HG02678 (cell line): ENCODE measurements at regions not wholly inside any gene's neighbourhood (a gene's known extent, or its start where the extent isn't known, plus 50 kb on each side); places are given as distances from the start of the nearest gene placed in this dataset.
"Not testable (repeated sequence)": the region's sequence is repeated elsewhere in the genome, so short reads cannot be mapped to it uniquely, and the experiment has no call there.

Experiments
- ATAC-seq: cut with Tn5 transposase; IDR thresholded peaks from one replicate; pipeline ENCODE4 v1.9.1; 2021; ENCODE audit warnings: mild to moderate bottlenecking, moderate library complexity; ENCODE audit not compliant: unreplicated experiment

- no peak for ATAC-seq
These were observed 359.8 kb downstream of the LMO7 start for GRCh38 chr13:75995966-75996365.

DNA sequence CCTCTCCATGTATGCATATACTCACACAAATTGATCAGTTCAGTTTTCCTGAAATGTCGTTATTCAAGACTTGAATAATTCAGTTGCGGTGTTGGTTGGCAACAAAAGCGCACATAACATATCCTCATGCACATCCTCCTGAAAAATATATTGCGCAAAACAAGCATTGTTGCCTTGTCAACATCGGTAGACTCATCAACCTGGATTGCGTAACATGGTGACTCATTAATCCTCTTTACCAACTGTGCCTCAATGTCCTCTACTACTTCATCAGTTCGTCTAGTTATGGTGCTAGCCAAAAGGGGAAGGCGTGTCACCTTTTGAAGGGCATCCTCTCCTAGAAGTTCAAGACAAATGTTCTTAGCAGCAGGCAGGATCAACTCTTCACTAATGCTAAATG is 357.7 kb downstream of the LMO7 start:
- no peak for ATAC-seq

DNA sequence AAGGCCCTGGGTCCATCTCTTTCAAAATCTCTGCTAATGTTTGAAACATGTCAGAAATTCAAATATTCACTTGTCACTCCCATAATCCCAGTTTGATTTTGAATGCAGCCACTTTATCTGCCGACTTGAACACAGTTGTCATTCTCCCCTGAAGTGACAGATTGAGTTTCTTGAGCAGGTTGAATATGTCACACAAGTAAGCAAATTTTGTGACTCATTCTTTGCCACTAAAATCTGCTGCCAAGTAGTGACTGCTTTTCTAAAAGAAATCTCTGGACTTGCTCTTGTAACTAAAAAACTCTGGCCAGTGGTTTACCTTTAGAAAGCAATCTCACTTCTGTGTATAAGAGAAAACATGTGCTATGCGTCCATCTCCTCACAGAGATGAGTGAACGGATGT is 357.1 kb downstream of the LMO7 start:
- no peak for ATAC-seq

DNA sequence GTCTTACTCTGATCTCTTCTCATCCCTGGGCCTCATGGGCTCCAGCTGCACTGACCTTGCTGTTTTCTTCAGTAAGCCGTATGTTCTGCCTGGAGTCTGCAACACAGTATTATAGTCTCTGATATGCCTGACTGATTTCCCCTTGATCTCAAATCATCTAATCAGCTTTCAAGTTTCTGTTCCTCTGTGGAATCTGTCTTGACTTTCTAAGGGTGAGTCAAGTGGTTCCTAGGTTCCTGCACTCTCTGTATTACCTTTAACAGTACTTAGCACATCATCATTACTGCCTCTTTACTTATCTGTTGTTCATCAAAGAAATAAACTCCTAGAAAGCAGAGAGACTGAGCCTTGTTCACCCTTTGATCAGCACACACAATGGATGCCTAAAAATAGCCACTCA is 350.7 kb downstream of the LMO7 start:
- ATAC-seq = peak; percentile 95

DNA sequence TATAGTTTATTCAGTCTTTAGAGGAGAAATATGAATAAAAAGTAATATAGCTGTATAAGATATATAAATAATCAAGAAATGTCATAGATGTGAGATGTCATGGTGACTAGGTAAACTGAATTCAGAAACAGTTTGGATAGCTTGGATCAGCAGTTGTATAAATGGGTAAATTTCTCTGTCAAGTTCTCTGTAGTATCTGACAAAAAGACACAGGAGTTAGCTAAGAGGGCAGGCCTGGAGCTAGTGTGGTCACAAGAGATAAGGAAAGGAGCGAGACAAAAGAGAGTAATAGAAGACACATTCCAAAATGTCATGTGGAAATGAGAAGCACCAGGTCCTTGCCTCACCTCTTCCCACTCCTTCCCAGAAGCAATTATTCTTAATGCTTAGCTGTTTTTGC is 349.0 kb downstream of the LMO7 start:
- ATAC-seq = no peak

- ATAC-seq = no peak
These were observed 342.7 kb downstream of the LMO7 start for GRCh38 chr13:75978818-75979217.

GRCh38 chr13:75968103-75968838 is 332.1 kb downstream of the LMO7 start:
- ATAC-seq = no peak

DNA sequence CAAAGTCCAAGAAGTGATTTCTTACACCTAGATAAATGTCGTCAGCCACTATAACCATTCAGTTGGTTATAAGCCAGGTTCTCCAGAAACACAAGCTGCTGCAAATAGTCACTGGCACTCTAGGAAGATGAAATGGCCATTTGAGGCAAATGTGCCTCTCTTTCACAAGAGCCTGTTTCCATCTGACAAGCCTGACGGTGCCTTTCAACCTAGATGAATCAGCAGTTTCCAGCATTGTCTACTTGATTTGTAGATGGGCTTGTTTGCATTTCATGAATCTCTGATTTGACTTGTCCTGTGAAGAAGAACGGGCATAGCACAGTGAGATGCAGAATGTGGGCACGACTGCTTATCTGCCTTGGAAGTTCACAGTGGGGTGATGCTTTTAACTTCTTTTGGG is 327.2 kb downstream of the LMO7 start:
- no peak for ATAC-seq

- no peak for ATAC-seq
These were observed 325.8 kb downstream of the LMO7 start for GRCh38 chr13:75961911-75962310.

DNA sequence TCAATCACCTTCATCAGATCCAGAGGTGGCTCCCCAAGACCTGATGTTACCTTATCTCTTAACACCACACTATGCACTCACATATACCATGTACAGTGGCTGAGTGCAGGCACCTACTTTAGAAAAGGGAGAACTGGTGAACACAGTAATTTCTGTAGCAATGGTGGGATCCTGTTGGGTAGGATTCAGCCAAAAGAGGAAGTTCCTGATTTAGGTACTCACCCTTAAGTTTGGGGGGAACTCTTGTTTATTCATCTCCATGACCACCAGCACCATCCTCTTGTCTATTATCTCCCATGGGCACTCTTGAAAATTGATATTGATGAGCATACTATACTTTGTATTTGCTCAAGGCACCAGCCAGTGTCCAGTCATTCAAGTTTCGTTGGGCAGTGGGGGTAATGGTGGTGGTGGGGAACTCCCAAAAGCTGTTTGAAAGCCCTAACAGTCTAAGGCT is 324.4 kb downstream of the LMO7 start:
- ATAC-seq = peak; percentile 81

- ATAC-seq = no peak
These were observed 323.8 kb downstream of the LMO7 start for GRCh38 chr13:75959861-75960481.

GRCh38 chr13:75953589-75953988 is 317.5 kb downstream of the LMO7 start:
- ATAC-seq = not testable (repeated sequence)

DNA sequence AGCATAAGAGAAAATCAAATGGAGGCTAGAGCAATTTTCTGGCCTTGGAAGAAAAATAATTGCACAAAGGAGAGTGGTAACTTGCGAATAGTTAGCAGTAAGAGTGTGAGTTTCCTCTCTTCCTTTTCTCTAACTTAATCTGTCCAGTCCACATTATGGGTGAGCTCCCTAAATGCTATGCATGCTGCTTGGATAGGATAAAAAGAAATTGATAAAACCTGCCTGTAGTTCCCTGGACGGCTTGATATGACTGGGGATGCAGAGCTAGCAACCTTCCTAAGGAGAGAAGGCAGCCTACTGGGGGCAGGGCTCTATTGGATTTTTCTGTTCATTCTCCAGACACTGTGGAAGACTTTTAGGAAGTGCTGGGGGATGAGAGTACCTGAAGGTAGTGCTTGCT is 311.3 kb downstream of the LMO7 start:
- ATAC-seq = no peak

GRCh38 chr13:75946536-75947284 is 310.6 kb downstream of the LMO7 start:
- no peak for ATAC-seq

GRCh38 chr13:75945841-75946482 is 309.8 kb downstream of the LMO7 start:
- ATAC-seq = no peak

GRCh38 chr13:75938811-75939560 is 302.9 kb downstream of the LMO7 start:
- ATAC-seq = no peak

- ATAC-seq = no peak
These were observed 300.7 kb downstream of the LMO7 start for GRCh38 chr13:75936791-75937190.

- ATAC-seq = no peak
These were observed 299.7 kb downstream of the LMO7 start for GRCh38 chr13:75935805-75936204.

DNA sequence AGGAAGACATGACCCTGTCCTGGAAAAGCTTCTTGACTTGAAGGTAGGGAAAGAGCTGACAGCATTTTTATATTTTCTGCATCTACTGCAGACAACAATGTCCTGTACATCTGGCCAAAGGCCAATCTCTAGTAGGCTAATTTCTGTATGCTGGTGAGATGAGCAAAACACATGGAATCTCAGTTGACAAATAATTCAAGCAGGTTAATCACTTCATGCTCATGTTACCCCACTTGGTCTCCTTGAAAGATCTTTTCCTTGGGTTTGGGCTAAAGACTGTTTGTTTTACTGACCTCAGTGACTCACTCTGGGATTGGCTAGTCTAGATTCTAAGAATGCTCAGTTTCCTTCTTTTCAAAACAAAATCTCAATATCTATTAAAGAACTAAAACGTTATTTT is 298.8 kb downstream of the LMO7 start:
- no peak for ATAC-seq

- no peak for ATAC-seq
These were observed 296.5 kb downstream of the LMO7 start for GRCh38 chr13:75932636-75933035.

DNA sequence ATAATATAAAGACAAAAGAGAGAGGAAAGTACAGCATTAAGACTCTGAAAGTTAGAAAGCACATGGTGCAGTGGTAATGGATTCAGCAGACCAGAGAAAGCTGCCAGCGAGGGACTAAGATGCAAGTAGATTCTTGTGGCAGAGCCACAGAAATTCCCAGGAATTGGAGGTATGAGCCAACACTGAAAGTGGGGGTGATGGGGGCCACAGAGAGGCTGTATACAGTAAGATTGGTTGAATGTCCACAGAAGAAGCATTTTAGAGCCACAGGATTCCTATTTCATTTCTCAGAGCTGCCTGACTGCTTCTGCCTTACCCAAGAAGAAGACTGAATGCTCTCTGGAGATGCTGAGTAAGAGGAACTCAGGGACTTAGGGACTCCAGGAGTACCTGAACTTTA is 295.0 kb downstream of the LMO7 start:
- ATAC-seq = no peak
